MM.1S (cell line): ENCODE measurements at regions not wholly inside any gene's neighbourhood (a gene's known extent, or its start where the extent isn't known, plus 50 kb on each side); places are given as distances from the start of the nearest gene placed in this dataset.

Experiments used
- EZH2 ChIP-seq: fragments of 300-600 bp; sonication (generic); optimal IDR thresholded peaks from 2 replicates; pipeline ENCODE3; 2017; ENCODE audit warnings: low read depth, mild to moderate bottlenecking, antibody characterized with exemption, low read length, mixed read lengths
- TF ChIP-seq, protein P1 (sequence below): fragments of 300-600 bp; sonication (generic); IDR thresholded peaks from 2 replicates; pipeline ENCODE4 v1.5.1; 2016; ENCODE audit warnings: antibody characterized with exemption, low read length, mixed read lengths

- TF ChIP-seq, protein P1, sequence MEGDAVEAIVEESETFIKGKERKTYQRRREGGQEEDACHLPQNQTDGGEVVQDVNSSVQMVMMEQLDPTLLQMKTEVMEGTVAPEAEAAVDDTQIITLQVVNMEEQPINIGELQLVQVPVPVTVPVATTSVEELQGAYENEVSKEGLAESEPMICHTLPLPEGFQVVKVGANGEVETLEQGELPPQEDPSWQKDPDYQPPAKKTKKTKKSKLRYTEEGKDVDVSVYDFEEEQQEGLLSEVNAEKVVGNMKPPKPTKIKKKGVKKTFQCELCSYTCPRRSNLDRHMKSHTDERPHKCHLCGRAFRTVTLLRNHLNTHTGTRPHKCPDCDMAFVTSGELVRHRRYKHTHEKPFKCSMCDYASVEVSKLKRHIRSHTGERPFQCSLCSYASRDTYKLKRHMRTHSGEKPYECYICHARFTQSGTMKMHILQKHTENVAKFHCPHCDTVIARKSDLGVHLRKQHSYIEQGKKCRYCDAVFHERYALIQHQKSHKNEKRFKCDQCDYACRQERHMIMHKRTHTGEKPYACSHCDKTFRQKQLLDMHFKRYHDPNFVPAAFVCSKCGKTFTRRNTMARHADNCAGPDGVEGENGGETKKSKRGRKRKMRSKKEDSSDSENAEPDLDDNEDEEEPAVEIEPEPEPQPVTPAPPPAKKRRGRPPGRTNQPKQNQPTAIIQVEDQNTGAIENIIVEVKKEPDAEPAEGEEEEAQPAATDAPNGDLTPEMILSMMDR, result peak; percentile 11; the same call in 1 of the 2 replicates
- TF ChIP-seq EZH2, result no peak
Measured at GRCh38 chr15:31975830-31976229, 54.5 kb upstream of the CHRNA7 start.
